Hematopoietic multipotent progenitor cell treated with erythropoietin and hydrocortisone succinate and interleukin-3 and kit ligand, for 8 days (in vitro differentiated cells): ENCODE measurements at regions not wholly inside any gene's neighbourhood (a gene's known extent, or its start where the extent isn't known, plus 50 kb on each side); places are given as distances from the start of the nearest gene placed in this dataset.
"Not testable (repeated sequence)": the region's sequence is repeated elsewhere in the genome, so short reads cannot be mapped to it uniquely, and the experiment has no call there.

Experiments
- DNase-seq: peaks from one replicate; pipeline ENCODE4 v3.0.0-alpha.2; 2015

- no peak for DNase-seq
Observed at GRCh38 chr6:94902974-94903628, 674.2 kb upstream of the MANEA start.

- no peak for DNase-seq
Observed at GRCh38 chr6:94899191-94899590, 678.1 kb upstream of the MANEA start.

- DNase-seq = no peak
Observed at GRCh38 chr6:94894300-94894699, 683.0 kb upstream of the MANEA start.

GRCh38 chr6:94893327-94893726, 684.0 kb upstream of the MANEA start:
- no peak for DNase-seq

GRCh38 chr6:94873819-94874218, 703.5 kb upstream of the MANEA start:
- not testable (repeated sequence) for DNase-seq

- DNase-seq = no peak
Observed at GRCh38 chr6:94862112-94862511, 715.2 kb upstream of the MANEA start.

- no peak for DNase-seq
Observed at GRCh38 chr6:94859924-94860323, 717.4 kb upstream of the MANEA start.

- not testable (repeated sequence) for DNase-seq
Observed at GRCh38 chr6:94856999-94857398, 720.3 kb upstream of the MANEA start.

GRCh38 chr6:94851329-94851728, 726.0 kb upstream of the MANEA start:
- DNase-seq = not testable (repeated sequence)

GRCh38 chr6:94845742-94846141, 731.6 kb upstream of the MANEA start:
- DNase-seq = no peak

- no peak for DNase-seq
Observed at GRCh38 chr6:94835264-94835663, 742.1 kb upstream of the MANEA start.

GRCh38 chr6:94813806-94814205, 763.5 kb upstream of the MANEA start:
- no peak for DNase-seq

GRCh38 chr6:94801344-94801743, 776.0 kb upstream of the MANEA start:
- DNase-seq = no peak

GRCh38 chr6:94785514-94785913, 791.8 kb upstream of the MANEA start:
- no peak for DNase-seq

- DNase-seq = not testable (repeated sequence)
Observed at GRCh38 chr6:94785081-94785480, 792.3 kb upstream of the MANEA start.

- no peak for DNase-seq
Observed at GRCh38 chr6:94769197-94769596, 808.1 kb upstream of the MANEA start.

- no peak for DNase-seq
Observed at GRCh38 chr6:94751641-94752329, 825.5 kb upstream of the MANEA start.

- DNase-seq = no peak
Observed at GRCh38 chr6:94736236-94736635, 841.1 kb upstream of the MANEA start.

GRCh38 chr6:94735270-94735669, 842.1 kb upstream of the MANEA start:
- DNase-seq = no peak

GRCh38 chr6:94734751-94735150, 842.6 kb upstream of the MANEA start:
- DNase-seq = no peak

GRCh38 chr6:94733066-94733465, 844.3 kb upstream of the MANEA start:
- no peak for DNase-seq

GRCh38 chr6:94727710-94728109, 849.6 kb upstream of the MANEA start:
- DNase-seq = no peak

- DNase-seq = no peak
Observed at GRCh38 chr6:94721459-94721858, 855.9 kb upstream of the MANEA start.

- DNase-seq = no peak
Observed at GRCh38 chr6:94713446-94713845, 863.9 kb upstream of the MANEA start.

- DNase-seq = no peak
Observed at GRCh38 chr6:94698773-94699172, 878.6 kb upstream of the MANEA start.
